GM12874 (cell line): ENCODE measurements at regions not wholly inside any gene's neighbourhood (a gene's known extent, or its start where the extent isn't known, plus 50 kb on each side); places are given as distances from the start of the nearest gene placed in this dataset.

Experiments
- TF ChIP-seq, protein P1 (sequence below): IDR thresholded peaks from 2 replicates; pipeline ENCODE4 v1.5.1; 2011; ENCODE audit warnings: low read depth, mild to moderate bottlenecking, control low read depth, low read length, moderate library complexity; ENCODE audit not compliant: insufficient read depth

DNA sequence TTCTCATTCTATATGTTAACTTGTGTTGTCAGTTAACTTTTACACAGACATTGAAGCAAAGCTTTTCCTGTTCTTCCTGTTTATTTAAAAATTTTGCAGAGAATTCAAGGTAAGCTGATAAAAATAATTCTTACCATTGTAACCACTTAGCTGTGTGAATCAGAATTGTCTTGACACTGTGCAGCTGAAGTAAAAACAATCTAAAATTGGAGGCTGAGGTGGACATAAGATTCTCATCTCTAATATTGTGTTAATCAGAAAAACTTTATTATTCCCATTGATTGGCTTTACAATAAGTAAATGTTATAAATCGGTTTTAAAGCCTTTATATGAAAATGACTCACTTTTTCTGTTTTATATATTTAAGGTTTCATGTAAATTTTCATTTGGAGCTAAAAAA, 240.3 kb upstream of the PLEKHG7 start:
- TF ChIP-seq, protein P1, sequence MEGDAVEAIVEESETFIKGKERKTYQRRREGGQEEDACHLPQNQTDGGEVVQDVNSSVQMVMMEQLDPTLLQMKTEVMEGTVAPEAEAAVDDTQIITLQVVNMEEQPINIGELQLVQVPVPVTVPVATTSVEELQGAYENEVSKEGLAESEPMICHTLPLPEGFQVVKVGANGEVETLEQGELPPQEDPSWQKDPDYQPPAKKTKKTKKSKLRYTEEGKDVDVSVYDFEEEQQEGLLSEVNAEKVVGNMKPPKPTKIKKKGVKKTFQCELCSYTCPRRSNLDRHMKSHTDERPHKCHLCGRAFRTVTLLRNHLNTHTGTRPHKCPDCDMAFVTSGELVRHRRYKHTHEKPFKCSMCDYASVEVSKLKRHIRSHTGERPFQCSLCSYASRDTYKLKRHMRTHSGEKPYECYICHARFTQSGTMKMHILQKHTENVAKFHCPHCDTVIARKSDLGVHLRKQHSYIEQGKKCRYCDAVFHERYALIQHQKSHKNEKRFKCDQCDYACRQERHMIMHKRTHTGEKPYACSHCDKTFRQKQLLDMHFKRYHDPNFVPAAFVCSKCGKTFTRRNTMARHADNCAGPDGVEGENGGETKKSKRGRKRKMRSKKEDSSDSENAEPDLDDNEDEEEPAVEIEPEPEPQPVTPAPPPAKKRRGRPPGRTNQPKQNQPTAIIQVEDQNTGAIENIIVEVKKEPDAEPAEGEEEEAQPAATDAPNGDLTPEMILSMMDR: no peak

- TF ChIP-seq, protein P1: no peak
Observed at GRCh38 chr12:92462049-92462448, 240.7 kb upstream of the PLEKHG7 start.

- TF ChIP-seq, protein P1: no peak
Observed at GRCh38 chr12:92459850-92460249, 242.9 kb upstream of the PLEKHG7 start.

DNA sequence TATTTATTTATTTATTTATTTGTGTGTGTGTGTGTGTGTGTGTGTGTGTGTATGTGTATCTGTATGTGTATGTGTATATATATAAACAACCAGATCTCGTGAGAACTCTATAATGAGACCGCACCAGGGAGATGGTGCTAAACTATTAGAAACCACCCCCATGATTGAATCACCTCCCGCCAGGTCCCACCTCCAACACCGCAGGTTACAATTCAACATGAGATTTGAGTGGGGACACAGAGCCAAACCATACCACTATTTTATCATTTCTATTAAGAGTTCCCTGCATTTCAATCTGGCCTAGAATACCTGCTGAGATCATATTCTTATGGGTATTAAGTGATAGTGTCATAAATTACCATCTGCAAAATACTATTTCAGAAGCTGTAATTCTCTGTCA, 243.8 kb upstream of the PLEKHG7 start:
- TF ChIP-seq, protein P1: no peak

- TF ChIP-seq, protein P1: no peak
Observed at GRCh38 chr12:92457458-92458180, 245.2 kb upstream of the PLEKHG7 start.

DNA sequence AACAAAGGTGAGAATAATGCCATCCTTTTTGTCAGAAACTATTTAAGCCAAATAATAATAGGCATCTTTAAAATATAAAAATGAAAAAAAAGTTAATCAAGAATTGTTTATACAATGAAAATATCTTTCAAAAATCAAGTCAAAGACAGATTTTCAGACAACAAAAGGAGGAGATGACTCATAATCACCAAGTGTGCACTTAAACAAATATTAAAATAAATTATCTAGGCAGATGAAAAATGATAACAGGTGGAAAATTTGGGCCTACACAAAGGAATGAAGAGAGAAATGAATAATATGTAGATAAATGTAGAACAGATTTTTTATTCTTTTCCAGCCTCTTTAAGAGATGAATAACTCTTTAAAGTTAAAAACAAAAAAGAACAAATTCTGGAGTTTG, 250.0 kb upstream of the PLEKHG7 start:
- TF ChIP-seq, protein P1: no peak

DNA sequence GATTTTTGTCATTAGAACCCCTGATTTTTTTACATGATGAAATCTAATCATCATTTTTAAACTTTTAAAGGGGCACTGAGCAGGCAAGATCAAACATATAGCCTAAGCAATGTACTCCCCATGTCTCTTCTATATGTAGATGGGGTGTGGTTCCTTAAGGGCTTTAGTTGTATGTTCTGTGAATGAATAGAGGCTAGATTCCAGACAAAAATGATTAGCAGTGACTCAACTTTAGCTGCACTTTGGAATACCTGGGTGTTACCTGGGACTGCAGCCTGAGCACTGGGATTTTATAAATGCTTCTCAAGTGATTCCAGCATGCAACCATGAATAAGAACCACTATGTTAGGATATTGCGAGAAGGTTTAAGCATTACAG, 256.7 kb upstream of the PLEKHG7 start:
- TF ChIP-seq, protein P1: no peak
